Adrenal gland (tissue), 5 donors: ENCODE measurements at regions not wholly inside any gene's neighbourhood (a gene's known extent, or its start where the extent isn't known, plus 50 kb on each side); places are given as distances from the start of the nearest gene placed in this dataset.

ENCODE experiments used
- POLR2A ChIP-seq, 2 donors: fragments of 450-650 bp; IDR thresholded peaks; one replicate each; pipeline ENCODE4 v1.6.1; 2017; ENCODE audit warnings: antibody characterized with exemption in 2 of 2, mild to moderate bottlenecking in 2 of 2, moderate library complexity in 1 of 2
- TF ChIP-seq, protein P1 (sequence below), 6 experiments: fragments of 450-650 bp in 4 of 6; fragments of 200-600 bp in 2 of 6; sonication (generic) in 1 of 6; IDR thresholded peaks; 1 replicate in 5 of 6; 2 replicates in 1 of 6; pipeline versions ENCODE4 v1.5.1 to v1.8.0; 2016 to 2021; ENCODE audit warnings: antibody characterized with exemption in 6 of 6, mild to moderate bottlenecking in 2 of 6, moderate library complexity in 1 of 6
- donor health status: DM: no; HTN: no; CAD: no.

- TF ChIP-seq, protein P1, sequence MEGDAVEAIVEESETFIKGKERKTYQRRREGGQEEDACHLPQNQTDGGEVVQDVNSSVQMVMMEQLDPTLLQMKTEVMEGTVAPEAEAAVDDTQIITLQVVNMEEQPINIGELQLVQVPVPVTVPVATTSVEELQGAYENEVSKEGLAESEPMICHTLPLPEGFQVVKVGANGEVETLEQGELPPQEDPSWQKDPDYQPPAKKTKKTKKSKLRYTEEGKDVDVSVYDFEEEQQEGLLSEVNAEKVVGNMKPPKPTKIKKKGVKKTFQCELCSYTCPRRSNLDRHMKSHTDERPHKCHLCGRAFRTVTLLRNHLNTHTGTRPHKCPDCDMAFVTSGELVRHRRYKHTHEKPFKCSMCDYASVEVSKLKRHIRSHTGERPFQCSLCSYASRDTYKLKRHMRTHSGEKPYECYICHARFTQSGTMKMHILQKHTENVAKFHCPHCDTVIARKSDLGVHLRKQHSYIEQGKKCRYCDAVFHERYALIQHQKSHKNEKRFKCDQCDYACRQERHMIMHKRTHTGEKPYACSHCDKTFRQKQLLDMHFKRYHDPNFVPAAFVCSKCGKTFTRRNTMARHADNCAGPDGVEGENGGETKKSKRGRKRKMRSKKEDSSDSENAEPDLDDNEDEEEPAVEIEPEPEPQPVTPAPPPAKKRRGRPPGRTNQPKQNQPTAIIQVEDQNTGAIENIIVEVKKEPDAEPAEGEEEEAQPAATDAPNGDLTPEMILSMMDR (IDR thresholded peaks at IDR 0.05) = no peak
- TF ChIP-seq POLR2A (IDR thresholded peaks at IDR 0.05) = no peak
These were observed 99.0 kb downstream of the LACC1 start for GRCh38 chr13:43978688-43979087.
